ENCODE measurements at regions not wholly inside any gene's neighbourhood (a gene's known extent, or its start where the extent isn't known, plus 50 kb on each side); places are given as distances from the start of the nearest gene placed in this dataset.

- TF ChIP-seq CTCF (IDR thresholded peaks at IDR 0.05; ENCODE audit: poor library complexity, severe bottlenecking) (no peak), TAF1 (IDR thresholded peaks at IDR 0.05; ENCODE audit: low read depth) (no peak)
Observed at GRCh38 chr14:46136456-46136855, 515.1 kb downstream of the RPL10L start.

Data from neural cell (in vitro differentiated cells).